PC-3 (cell line): ENCODE measurements at regions not wholly inside any gene's neighbourhood (a gene's known extent, or its start where the extent isn't known, plus 50 kb on each side); places are given as distances from the start of the nearest gene placed in this dataset.

Experiments used
- ATAC-seq: fragments of 200-7000 bp; cut with Tn5 transposase; 2 replicates; pipeline ENCODE4 v1.9.1; 2020; ENCODE audit warnings: mild to moderate bottlenecking, moderate library complexity
- BruUV-seq: library from RNA; stranded (reverse); fragments of 400-500 nt; replicated peaks from 2 replicates; lab custom pipeline; 2021; lab: Mats Ljungman, UMichigan
- CTCF ChIA-PET: fragments of 300-600 bp; sonication (Branson Sonifier 250); formaldehyde crosslinking; loops from one replicate; lab custom pipeline; 2022; ENCODE audit warnings: antibody characterized with exemption; lab: Charles Lee
- POLR2A ChIA-PET: fragments of 300-600 bp; sonication (Branson Sonifier 250); formaldehyde crosslinking; loops from one replicate; lab custom pipeline; 2022; ENCODE audit warnings: antibody characterized with exemption; ENCODE audit not compliant: unreplicated experiment; lab: Charles Lee
- DNase-seq: peaks from one replicate; pipeline ENCODE4 v3.0.0-alpha.2; 2015
- H2AFZ ChIP-seq: fragments of 300-600 bp; sonication (generic); 2 replicates; pipeline ENCODE4 v1.6.0; 2016; ENCODE audit warnings: antibody characterized with exemption, low read length
- H3F3A ChIP-seq: fragments of 300-600 bp; sonication (generic); one replicate; pipeline ENCODE4 v1.6.0; 2017; ENCODE audit warnings: antibody characterized with exemption, low read length, control low read depth, mild to moderate bottlenecking; ENCODE audit not compliant: unreplicated experiment
- H3K27ac ChIP-seq: fragments of 300-600 bp; sonication (generic); 2 replicates; pipeline ENCODE4 v1.5.1; 2016; ENCODE audit warnings: mild to moderate bottlenecking, low read length
- H3K27me3 ChIP-seq: fragments of 300-600 bp; sonication (generic); 2 replicates; pipeline ENCODE4 v1.6.1; 2016; ENCODE audit warnings: low read length, mixed read lengths
- H3K36me3 ChIP-seq: fragments of 300-600 bp; sonication (generic); 2 replicates; pipeline ENCODE4 v1.6.1; 2016; ENCODE audit warnings: low read depth, mixed run types, low read length, mixed read lengths
- H3K4me1 ChIP-seq: fragments of 300-600 bp; sonication (generic); 2 replicates; pipeline ENCODE4 v1.5.1; 2016; ENCODE audit warnings: low read length; ENCODE audit not compliant: insufficient read depth
- H3K4me2 ChIP-seq: fragments of 300-600 bp; sonication (generic); 2 replicates; pipeline ENCODE4 v1.6.0; 2016; ENCODE audit warnings: low read length
- H3K4me3 ChIP-seq: fragments of 300-600 bp; sonication (generic); 2 replicates; pipeline ENCODE4 v1.5.1; 2016; ENCODE audit warnings: mild to moderate bottlenecking, low read length, mixed read lengths
- H3K79me2 ChIP-seq: fragments of 300-600 bp; sonication (generic); 2 replicates; pipeline ENCODE4 v1.6.1; 2017; ENCODE audit warnings: low read length, mixed read lengths
- H3K9ac ChIP-seq: fragments of 300-600 bp; sonication (generic); 2 replicates; pipeline ENCODE4 v1.6.0; 2016; ENCODE audit warnings: mild to moderate bottlenecking, low read length
- H3K9me2 ChIP-seq: fragments of 300-600 bp; sonication (generic); replicated peaks from 2 replicates; pipeline ENCODE4 v1.6.1; 2016; ENCODE audit warnings: mixed run types, low read length, mixed read lengths
- H3K9me3 ChIP-seq: fragments of 300-600 bp; sonication (generic); 2 replicates; pipeline ENCODE4 v1.6.1; 2016; ENCODE audit warnings: low read length, mixed read lengths
- H4K20me1 ChIP-seq: fragments of 300-600 bp; sonication (generic); 2 replicates; pipeline ENCODE4 v1.6.1; 2016; ENCODE audit warnings: low read length, mixed read lengths
- EZH2 ChIP-seq: fragments of 300-600 bp; sonication (generic); IDR thresholded peaks from one replicate; pipeline ENCODE4 v1.6.1; 2017; ENCODE audit warnings: antibody characterized with exemption, mild to moderate bottlenecking, low read length; ENCODE audit not compliant: unreplicated experiment
- EZH2phosphoT487 ChIP-seq: fragments of 300-600 bp; sonication (generic); IDR thresholded peaks from 2 replicates; pipeline ENCODE4 v1.6.1; 2018; ENCODE audit warnings: mild to moderate bottlenecking, antibody characterized with exemption, low read length, borderline replicate concordance
- intact Hi-C: fragments of 100-400 bp; cut with micrococcal nuclease; formaldehyde crosslinking; loops from 2 replicates; pipeline ENCODE4 v1.9.0; 2023
- TF ChIP-seq, protein P1 (sequence below): fragments of 300-600 bp; sonication (generic); conservative IDR thresholded peaks from 2 replicates; pipeline ENCODE4 v1.5.1; 2017; ENCODE audit warnings: antibody characterized with exemption, low read depth, mild to moderate bottlenecking, low read length

DNA sequence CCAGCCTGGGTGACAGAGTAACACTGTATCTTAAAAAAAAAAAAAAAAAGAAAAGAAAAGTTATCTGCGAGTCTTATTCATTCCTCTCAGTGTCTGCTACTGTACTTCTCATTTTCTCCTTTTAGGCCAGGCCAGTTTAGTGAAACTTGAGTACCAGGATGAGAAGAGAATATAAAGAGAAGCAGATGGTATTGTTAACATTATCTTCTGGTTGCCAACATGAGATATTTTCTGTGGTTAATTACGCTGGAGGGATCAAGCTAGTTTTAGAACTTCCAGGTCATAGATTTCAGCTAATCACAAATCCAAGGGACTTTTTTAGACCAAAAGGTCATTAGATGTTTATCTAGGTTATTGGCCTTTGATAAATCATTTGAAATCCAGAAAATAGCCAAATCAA, 252.6 kb upstream of the SMIM30 start:
- DNase-seq (no peak), ATAC-seq (no peak)
- H3K27me3 ChIP-seq = no peaks in the 10 kb centered on the region
- no peak overlapping the region for H3K27ac ChIP-seq
- no peaks in the 10 kb centered on the region for H3K79me2 ChIP-seq
- POLR2A ChIA-PET = no interaction called here
- no TSS peak for BruUV-seq
- no peak overlapping the region for H3K9ac ChIP-seq
- no peaks in the 10 kb centered on the region for H3F3A ChIP-seq
- no peaks in the 10 kb centered on the region for H3K4me1 ChIP-seq
- H3K9me2 ChIP-seq = no peaks in the 10 kb centered on the region
- H3K4me3 ChIP-seq = no peak overlapping the region
- H4K20me1 ChIP-seq = no peaks in the 10 kb centered on the region
- H3K36me3 ChIP-seq = no peaks in the 10 kb centered on the region
- H2AFZ ChIP-seq = no peak overlapping the region
- intact Hi-C loops = no loop called here
- no peak overlapping the region for H3K4me2 ChIP-seq
- TF ChIP-seq, protein P1, sequence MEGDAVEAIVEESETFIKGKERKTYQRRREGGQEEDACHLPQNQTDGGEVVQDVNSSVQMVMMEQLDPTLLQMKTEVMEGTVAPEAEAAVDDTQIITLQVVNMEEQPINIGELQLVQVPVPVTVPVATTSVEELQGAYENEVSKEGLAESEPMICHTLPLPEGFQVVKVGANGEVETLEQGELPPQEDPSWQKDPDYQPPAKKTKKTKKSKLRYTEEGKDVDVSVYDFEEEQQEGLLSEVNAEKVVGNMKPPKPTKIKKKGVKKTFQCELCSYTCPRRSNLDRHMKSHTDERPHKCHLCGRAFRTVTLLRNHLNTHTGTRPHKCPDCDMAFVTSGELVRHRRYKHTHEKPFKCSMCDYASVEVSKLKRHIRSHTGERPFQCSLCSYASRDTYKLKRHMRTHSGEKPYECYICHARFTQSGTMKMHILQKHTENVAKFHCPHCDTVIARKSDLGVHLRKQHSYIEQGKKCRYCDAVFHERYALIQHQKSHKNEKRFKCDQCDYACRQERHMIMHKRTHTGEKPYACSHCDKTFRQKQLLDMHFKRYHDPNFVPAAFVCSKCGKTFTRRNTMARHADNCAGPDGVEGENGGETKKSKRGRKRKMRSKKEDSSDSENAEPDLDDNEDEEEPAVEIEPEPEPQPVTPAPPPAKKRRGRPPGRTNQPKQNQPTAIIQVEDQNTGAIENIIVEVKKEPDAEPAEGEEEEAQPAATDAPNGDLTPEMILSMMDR = no peak
- no peak for TF ChIP-seq EZH2phosphoT487
- no peak for TF ChIP-seq EZH2
- CTCF ChIA-PET = no interaction called here
- no peaks in the 10 kb centered on the region for H3K9me3 ChIP-seq

DNA sequence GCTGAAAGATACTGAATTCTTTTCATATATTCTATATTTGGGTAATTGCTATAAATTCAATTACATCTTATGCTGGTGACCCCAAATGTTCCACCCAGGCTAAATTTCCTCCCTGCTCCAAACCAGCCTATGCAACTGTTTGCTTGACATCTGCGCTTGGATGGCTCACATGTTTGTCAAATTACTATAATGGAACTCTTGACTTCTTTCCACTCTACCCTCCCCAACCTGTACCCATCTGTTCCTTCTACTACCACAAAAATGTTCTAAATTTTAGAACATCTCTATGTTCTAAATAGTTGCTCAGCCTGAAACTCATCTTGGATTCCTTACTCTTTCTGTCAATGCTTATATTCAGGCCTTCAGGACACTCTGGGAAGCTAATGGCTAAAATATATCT, 249.9 kb upstream of the SMIM30 start:
- intact Hi-C loops = no loop called here
- ATAC-seq (no peak), DNase-seq (no peak)
- Histone ChIP-seq H3K4me1 (no peaks in the 10 kb centered on the region), H3K4me3 (no peak overlapping the region), H3F3A (no peaks in the 10 kb centered on the region), H3K9me3 (no peaks in the 10 kb centered on the region), H3K9ac (no peak overlapping the region), H3K4me2 (no peak overlapping the region), H3K27me3 (no peaks in the 10 kb centered on the region), H2AFZ (no peak overlapping the region), H4K20me1 (no peaks in the 10 kb centered on the region), H3K36me3 (no peaks in the 10 kb centered on the region), H3K9me2 (no peaks in the 10 kb centered on the region), H3K79me2 (no peaks in the 10 kb centered on the region), H3K27ac (no peak overlapping the region)
- no TSS peak for BruUV-seq
- ChIA-PET CTCF (no interaction called here), POLR2A (no interaction called here)
- TF ChIP-seq EZH2 = no peak
- TF ChIP-seq, protein P1 = no peak
- TF ChIP-seq EZH2phosphoT487 = no peak

DNA sequence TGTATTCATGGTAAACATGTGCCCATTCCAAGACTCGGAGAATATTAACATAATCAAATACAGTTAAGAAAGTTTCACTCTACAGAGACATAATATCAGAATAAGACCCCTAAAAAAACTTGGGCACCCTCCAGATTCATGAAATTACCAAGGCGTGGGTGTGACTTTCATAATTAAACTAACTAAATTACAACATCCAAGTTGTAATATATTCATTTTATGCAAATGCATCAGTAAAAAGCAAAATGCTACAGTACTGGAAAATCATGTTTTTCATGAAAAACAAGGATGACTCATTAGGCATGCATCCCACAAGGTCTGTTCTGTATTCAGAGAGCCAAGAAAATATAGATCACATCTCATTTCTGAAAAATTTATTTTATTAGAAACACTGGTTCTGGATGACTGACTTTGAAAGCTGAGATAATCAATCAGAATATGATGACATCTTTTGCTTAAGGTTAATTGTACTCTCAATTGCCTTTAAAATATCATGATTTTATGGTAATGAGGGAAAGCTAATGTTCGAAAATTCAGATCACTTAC, 248.8 kb upstream of the SMIM30 start:
- CTCF ChIA-PET = no interaction called here
- no peaks in the 10 kb centered on the region for H3K4me1 ChIP-seq
- peak; percentile 1 for DNase-seq

More for the DNA sequence above, 248.8 kb upstream of the SMIM30 start:
- H2AFZ ChIP-seq = no peak overlapping the region
- no peaks in the 10 kb centered on the region for H3K36me3 ChIP-seq
- no peaks in the 10 kb centered on the region for H4K20me1 ChIP-seq
- no peaks in the 10 kb centered on the region for H3F3A ChIP-seq
- POLR2A ChIA-PET = no interaction called here
- no peaks in the 10 kb centered on the region for H3K27me3 ChIP-seq
- intact Hi-C loops = no loop called here
- H3K4me3 ChIP-seq = no peak overlapping the region
- H3K9me2 ChIP-seq = no peaks in the 10 kb centered on the region
- ATAC-seq = no peak
- no peak overlapping the region for H3K4me2 ChIP-seq
- TF ChIP-seq EZH2phosphoT487 (no peak), EZH2 (no peak)
- TF ChIP-seq, protein P1 = no peak
- H3K79me2 ChIP-seq = no peaks in the 10 kb centered on the region
- H3K27ac ChIP-seq = no peak overlapping the region
- H3K9ac ChIP-seq = no peak overlapping the region
- no peaks in the 10 kb centered on the region for H3K9me3 ChIP-seq
- no TSS peak for BruUV-seq
